ENCODE measurements at regions not wholly inside any gene's neighbourhood (a gene's known extent, or its start where the extent isn't known, plus 50 kb on each side); places are given as distances from the start of the nearest gene placed in this dataset.

GRCh38 chr16:73399997-73400396 lies 352.1 kb upstream of the ZFHX3 start:
- no peak overlapping the region for H2AFZ ChIP-seq (ENCODE audit: low read depth, low read length, poor library complexity, severe bottlenecking)
- no peaks in the 10 kb centered on the region for H3K79me2 ChIP-seq (ENCODE audit: insufficient read depth, low read length)
- ChIA-PET RAD21 (ENCODE audit: low non-redundant PET in 1 of 2, low total read pairs in 2 of 2, uncharacterized antibody in 2 of 2, unreplicated experiment in 2 of 2) (no interaction called here), POLR2A (no interaction called here), CTCF (no interaction called here)
- peaks cover 16% of the 10 kb centered on the region; the same call in 1 of the 2 replicates for H3K27me3 ChIP-seq (ENCODE audit: insufficient read depth, low read length)
- ATAC-seq = no peak
- no peak overlapping the region for H3K9ac ChIP-seq (ENCODE audit: low read length)
- DNase-seq (ENCODE audit: low read depth, low spot score) = no peak
- no peak overlapping the region for H3K27ac ChIP-seq (ENCODE audit: low read depth, low read length)
- H3K9me2 ChIP-seq (ENCODE audit: insufficient read depth) = no peaks in the 10 kb centered on the region
- no peak overlapping the region for H3K4me2 ChIP-seq (ENCODE audit: low read length)
- H3K36me3 ChIP-seq (ENCODE audit: control insufficient read depth in 1 of 2, insufficient read depth in 2 of 2, low read length in 2 of 2) = no peaks in the 10 kb centered on the region
- no peaks in the 10 kb centered on the region for H3K4me1 ChIP-seq (ENCODE audit: control insufficient read depth in 1 of 2, insufficient read depth in 2 of 2, low read length in 2 of 2)
- H4K20me1 ChIP-seq (ENCODE audit: insufficient read depth) = no peaks in the 10 kb centered on the region
- intact Hi-C loops (cut with micrococcal nuclease) = no loop called here
- TF ChIP-seq, protein P1, sequence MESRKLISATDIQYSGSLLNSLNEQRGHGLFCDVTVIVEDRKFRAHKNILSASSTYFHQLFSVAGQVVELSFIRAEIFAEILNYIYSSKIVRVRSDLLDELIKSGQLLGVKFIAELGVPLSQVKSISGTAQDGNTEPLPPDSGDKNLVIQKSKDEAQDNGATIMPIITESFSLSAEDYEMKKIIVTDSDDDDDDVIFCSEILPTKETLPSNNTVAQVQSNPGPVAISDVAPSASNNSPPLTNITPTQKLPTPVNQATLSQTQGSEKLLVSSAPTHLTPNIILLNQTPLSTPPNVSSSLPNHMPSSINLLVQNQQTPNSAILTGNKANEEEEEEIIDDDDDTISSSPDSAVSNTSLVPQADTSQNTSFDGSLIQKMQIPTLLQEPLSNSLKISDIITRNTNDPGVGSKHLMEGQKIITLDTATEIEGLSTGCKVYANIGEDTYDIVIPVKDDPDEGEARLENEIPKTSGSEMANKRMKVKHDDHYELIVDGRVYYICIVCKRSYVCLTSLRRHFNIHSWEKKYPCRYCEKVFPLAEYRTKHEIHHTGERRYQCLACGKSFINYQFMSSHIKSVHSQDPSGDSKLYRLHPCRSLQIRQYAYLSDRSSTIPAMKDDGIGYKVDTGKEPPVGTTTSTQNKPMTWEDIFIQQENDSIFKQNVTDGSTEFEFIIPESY (IDR thresholded peaks at IDR 0.05; ENCODE audit: extremely low read depth, insufficient replicate concordance, low read length) = no peak
- TF ChIP-seq POLR2A (IDR thresholded peaks at IDR 0.05; ENCODE audit: borderline replicate concordance, extremely low read depth, insufficient read depth, insufficient read length) = no peak
- no peak for TF ChIP-seq EZH2 (IDR thresholded peaks at IDR 0.05)
- TF ChIP-seq EGR1 (IDR thresholded peaks at IDR 0.05; ENCODE audit: low read depth) = no peak
- TF ChIP-seq CBX3 (IDR thresholded peaks at IDR 0.05; ENCODE audit: low read depth) = no peak
- no peak for TF ChIP-seq FOSL1 (IDR thresholded peaks at IDR 0.05; ENCODE audit: low read depth)
- no peak for TF ChIP-seq JUND (IDR thresholded peaks at IDR 0.05)
- TF ChIP-seq SIN3A (IDR thresholded peaks at IDR 0.05; ENCODE audit: low read depth) = no peak
- no peak for TF ChIP-seq TCF7L2 (IDR thresholded peaks at IDR 0.05; ENCODE audit: borderline replicate concordance, extremely low read depth, insufficient read depth, insufficient read length)
- TF ChIP-seq EZH2phosphoT487 (IDR thresholded peaks at IDR 0.05; ENCODE audit: borderline replicate concordance) = no peak
- TF ChIP-seq CEBPB (IDR thresholded peaks at IDR 0.05; ENCODE audit: low read depth) = no peak
- no peak for TF ChIP-seq ELF1 (IDR thresholded peaks at IDR 0.05; ENCODE audit: borderline replicate concordance, low read depth)
- no peak for TF ChIP-seq POLR2AphosphoS5 (IDR thresholded peaks at IDR 0.05; ENCODE audit: low read depth, low read length)
- TF ChIP-seq ZFX (IDR thresholded peaks at IDR 0.05) = no peak
- no peak for TF ChIP-seq SP1 (IDR thresholded peaks at IDR 0.05; ENCODE audit: low read depth)
- TF ChIP-seq, protein P2, sequence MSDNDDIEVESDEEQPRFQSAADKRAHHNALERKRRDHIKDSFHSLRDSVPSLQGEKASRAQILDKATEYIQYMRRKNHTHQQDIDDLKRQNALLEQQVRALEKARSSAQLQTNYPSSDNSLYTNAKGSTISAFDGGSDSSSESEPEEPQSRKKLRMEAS (IDR thresholded peaks at IDR 0.05) = no peak
- TF ChIP-seq YY1 (IDR thresholded peaks at IDR 0.05; ENCODE audit: extremely low read depth, insufficient replicate concordance, low read depth, low read length) = no peak
- no peak overlapping the region for H3K4me3 ChIP-seq (replicated peaks in 1 of 2; ENCODE audit: low read depth in 1 of 2, low read length in 2 of 2)
- no peaks in the 10 kb centered on the region for H3K9me3 ChIP-seq (ENCODE audit: control insufficient read depth in 1 of 2, insufficient read depth in 1 of 2, low read depth in 1 of 2, low read length in 2 of 2)
- BruUV-seq (replicated peaks) = no TSS peak
